ENCODE measurements at regions not wholly inside any gene's neighbourhood (a gene's known extent, or its start where the extent isn't known, plus 50 kb on each side); places are given as distances from the start of the nearest gene placed in this dataset.

DNA sequence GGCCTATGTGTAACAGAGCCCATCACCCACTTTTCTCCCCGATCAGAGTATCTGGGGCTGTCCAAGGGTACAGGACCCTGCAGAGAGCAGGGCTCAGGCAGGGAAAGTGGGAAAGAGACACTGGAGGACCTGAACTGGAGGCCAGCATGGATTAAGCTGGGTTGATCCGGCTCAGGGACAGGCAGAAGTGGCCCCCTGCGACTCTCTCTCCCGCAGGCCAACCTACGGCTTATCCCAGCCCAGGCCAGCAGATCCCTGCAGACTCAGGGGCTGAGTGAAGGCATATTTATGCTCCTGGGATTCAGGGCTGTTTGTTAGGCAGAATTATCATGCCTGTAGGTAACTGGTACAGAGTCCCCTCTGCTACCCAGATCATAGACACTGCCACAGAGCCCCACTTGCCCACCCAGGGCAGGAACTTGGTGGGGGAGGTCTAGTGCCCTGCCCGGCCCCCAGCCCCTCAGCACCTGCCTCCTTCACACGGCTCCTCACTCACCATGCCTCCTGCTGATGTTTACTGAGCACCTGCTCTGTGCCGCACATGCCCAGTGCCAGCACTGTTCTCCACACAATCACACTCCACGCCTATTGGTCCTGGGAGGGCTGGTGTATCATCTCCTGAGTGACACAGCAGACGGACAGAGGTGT, 87.3 kb downstream of the ADRA2C start:
- DNase-seq: no peak

DNA sequence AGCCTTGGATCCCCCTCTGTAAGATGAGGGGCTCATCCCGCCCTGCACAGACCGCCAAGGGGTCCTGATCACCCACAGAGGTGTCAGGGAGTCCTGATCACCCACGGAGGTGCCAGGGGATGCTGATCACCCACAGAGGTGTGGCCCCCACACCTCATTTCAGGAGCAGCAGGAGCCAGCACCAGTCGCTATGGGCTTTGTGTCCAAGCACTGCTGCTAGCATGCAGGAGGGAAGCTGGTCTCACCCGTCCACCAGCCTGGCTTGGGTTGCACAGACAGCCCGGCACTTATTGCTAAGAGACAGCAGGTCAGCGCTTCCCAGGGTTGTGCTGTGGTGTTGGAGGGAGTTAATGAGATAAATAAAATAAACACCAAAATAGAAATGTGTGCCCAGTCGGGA, 88.5 kb downstream of the ADRA2C start:
- DNase-seq: no peak

DNA sequence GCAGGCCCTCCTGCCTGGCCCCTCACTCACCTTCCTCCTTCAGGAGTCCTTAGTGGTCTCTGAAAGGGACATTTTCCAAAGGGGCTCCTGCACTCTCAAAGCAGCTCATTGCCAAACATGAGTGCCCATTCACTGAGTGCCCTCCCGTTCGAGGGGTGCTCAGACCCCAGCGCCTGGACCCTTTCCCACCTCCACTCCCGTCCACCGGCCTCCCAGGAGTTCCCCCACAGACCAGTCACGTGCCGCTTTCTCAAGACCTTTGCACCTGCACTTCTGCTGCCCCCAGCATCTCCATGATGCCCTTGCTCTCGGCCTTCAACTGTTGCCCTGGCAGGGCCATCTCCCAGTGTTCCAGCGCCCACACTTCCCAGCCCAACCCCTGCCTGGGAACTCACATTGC, 89.5 kb downstream of the ADRA2C start:
- DNase-seq: no peak

DNA sequence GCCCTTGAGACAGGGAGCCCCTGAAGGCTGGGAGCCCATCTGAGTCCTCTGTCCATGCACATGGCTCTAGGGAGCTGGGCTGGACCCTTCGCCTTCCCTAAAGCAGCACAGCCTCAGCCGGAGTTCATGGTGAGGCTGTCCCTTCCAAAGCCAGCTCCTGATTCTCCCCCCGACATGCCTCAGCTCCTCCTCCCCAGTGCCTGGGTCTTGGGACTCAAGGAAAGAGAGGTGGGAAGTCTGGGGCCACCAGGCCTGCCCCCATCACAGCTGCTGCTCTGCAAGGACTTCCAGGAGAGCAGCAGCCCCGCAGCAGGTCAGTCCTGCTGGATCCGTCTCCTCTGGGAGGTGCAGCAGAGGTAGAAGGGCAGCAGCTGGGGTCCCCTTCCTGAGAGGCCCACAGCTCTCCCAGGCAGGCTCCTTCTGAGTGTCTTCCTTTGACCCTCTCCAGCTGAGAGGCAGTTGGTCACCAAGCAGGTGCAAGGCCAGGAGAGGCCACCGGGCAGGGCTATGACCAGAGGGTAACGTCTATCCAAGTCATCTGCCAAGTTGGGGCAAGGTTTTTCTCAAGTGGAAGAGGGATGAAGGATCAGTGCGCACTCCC, 90.5 kb downstream of the ADRA2C start:
- DNase-seq: no peak

DNA sequence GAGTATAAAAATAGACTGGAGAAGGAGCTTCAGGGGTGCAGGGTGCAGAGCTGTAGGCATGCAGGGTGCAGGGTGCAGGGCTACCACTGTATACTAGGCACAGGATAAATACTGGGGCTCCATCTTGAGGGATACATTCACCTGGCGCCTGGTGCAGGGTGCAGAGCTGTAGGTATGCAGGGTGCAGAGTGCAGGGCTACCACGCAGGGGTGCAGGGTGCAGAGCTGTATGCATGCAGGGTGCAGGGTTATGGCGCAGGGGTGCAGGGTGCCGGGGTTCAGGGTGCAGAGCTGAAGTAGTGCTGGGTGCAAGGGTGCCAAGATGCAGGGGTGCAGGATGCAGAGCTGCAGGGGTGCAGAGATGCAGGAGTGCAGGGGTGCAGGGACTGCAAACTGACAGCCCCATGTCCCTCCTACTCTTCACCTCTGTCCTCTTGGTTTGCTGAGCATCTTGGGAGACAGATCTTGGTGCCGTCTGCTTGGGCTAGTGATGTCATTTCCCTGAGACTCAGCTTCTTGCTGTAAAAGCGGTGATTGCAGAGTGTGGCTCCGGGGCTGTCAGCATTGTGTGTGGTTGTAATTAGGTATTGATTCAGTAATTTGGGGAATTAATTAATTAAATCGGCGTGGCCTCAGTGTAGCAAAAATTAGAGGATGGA, 91.2 kb downstream of the ADRA2C start:
- no peak for DNase-seq

DNA sequence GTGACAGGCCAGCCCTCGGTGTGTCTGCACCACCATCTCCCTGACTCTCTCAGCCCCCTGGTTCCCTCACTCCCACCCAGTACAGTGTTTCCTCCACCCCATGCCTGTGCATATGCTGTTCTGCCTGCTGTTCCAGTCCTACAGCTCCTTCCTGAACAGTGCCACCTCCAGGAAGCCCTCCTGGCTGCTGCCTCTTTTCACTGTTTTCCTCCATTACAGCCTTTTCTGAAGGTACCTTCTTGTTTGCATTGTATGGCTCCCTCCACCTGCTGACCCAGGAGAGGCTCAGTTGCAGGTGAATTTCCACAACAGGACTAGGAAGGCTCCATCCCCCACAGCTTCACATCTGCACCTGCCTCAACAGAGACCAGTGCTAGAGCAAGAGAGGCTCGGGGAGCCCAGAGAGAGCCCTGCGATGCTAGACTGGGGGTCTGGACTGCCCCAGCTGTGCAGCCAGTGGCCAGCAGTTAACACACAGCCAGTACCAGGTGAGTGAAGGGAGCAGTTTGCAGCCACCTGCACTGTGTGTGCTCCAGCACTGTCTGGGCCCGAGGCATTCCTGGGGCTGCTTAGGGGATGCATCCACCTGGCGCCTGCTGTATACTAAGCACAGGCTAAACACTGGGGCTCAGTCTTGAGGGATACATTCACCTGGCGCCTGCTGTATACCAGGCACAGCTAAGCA, 92.0 kb downstream of the ADRA2C start:
- DNase-seq: no peak

DNA sequence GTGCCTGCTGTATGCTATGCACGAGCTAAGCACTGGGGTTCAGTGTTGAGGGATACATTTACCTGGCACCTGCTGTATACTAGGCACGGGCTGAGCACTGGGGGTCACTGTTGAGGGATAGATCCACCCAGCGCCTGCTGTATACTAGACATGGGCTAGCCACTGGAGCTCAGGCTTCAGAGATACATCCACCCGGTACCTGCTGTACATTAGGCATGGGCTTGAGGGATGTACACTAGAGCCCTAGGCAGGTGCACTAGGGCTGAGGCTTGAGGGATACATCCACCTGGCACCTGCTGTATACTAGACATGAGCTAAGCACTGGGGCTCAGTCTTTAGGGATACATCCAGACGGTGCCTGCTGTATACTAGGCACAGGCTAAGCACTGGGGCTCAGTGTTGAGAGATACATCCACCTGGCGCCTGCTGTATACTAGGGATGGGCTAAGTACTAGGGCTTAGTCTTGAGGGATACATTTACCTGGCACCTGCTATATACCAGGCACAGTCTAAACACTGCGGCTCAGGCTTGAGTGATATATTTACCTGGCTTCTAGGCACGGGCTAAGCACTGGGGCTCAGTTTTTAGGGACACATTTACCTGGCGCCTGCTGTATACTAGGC, 92.7 kb downstream of the ADRA2C start:
- no peak for DNase-seq

DNA sequence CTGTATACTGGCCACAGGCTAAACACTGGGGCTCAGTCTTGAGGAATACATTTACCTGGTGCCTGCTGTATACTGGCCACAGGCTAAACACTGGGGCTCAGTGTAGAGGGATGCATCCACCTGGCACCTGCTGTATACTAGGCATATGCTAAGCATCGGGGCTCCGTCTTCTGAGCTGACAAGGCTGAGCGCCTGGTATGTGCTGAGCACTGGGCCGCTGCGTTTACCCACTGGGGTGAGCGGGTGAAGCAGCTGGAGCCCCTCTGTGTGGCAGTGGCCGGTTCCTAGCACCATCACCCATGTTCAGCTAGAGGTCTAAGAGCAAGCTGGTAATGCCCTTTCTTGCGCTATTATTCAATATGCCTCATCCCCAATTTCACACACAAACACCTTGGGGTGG, 93.4 kb downstream of the ADRA2C start:
- no peak for DNase-seq

DNA sequence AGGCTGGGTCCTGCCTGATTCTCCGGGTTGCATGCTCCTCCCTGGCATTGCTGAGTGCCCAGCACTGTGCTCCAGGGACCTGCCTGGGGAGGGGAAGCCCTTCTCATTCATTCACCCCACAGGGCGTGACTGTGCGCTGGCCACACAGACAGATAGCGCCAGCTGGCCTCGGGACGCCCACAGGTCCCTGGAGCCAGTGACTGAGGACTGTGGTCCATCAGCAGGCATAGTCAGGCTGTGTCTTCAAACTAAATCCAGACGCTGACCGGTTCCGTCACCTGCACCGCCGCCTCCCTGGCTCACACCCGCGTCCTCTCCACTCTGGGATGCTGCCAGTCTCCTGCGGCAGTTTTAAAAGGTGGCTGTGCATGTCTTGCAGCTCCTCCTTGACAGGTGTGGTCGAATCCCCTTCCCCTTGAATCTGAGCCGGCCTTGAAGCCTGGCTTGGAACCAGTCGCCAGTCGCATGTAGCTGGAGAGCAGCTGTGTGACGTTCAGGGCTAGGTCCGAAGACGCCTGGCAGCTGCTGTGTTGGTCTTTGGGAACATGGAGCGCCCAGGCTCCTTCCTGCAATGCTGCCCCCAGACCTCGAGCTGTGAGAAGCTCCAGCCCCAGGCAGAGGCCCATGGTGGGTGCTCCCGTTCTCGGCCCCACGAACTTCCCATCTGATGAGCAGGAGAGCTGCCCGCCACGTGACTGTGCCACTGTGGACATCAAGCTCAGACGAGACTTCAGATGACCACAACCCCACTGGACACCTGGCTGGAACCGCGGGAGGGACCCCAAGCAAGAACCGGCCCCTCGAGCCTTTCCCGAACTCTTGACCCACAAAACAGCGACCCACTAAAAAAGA, 94.1 kb downstream of the ADRA2C start:
- no peak for DNase-seq

DNA sequence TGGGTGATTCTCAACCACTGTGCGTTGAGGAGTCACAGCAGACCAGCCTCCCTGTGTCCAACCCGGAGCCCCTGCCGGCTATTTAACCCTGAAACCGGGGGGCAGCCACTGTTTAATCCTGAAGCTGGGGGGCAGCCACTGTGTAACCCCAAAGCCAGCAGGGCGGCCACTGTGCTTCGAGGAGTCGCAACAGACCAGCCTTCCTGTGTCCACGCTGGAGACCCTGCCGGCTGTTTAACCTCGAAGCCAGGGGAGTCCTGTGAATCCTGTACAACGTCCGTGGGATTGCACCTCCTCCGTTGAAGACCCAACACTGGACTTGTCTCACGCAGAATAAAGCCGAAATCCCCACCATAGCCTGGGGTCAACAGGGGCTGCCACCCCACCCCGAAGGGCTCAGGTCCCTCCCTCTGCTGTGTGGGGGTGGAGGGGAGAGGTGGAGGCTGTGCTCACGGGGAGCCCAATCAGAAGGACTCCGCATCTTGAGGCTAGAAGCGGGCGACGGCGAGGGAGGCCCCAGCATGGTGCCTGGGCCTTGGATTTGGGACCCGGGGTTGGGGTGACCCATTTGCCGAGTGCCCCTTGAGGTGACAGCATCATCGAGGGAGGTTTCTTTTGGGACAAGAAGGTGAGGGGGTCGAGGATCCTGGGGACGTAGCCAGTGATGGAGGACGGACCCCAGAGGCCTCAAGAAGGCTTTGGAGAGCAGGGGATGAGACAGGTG, 94.9 kb downstream of the ADRA2C start:
- no peak for DNase-seq

DNA sequence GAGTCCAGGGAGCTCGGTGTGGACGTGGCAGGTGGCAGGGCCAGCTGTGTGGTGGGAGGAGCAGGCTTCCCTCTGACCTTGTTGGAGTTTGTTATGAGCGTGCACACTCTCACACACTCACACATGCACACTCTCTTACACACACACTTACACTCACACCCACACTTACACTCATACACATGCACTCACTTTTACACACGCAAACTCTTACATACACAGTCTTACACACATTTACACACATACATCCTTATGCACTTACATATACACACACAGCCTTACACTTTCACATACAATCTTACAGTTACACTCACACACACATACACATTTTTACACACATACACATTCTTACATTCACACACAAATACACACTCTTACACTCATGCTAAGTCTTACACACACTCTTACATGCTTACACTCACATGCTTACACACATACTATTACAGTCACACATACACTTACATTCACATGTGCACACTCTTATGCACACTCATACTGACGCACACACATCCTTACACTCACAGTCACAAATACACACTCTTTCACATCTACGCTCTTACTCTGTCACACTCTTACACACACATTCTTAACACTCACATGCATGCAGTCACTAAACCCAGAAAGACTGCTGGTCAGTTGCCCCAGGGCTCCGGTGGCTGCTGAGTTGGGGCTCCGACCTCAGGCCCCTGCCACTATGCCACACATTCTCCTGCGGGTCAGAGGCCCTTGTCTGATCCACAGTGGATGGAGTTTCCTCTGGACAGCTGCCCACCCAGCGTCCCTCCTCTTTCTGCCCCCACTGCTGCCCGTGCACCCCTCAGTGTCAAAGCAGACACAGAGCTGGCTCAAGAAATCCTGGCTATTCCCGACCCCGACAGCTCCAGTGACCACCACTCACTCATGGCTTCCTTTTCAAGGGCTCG, 95.8 kb downstream of the ADRA2C start:
- no peak for DNase-seq

DNA sequence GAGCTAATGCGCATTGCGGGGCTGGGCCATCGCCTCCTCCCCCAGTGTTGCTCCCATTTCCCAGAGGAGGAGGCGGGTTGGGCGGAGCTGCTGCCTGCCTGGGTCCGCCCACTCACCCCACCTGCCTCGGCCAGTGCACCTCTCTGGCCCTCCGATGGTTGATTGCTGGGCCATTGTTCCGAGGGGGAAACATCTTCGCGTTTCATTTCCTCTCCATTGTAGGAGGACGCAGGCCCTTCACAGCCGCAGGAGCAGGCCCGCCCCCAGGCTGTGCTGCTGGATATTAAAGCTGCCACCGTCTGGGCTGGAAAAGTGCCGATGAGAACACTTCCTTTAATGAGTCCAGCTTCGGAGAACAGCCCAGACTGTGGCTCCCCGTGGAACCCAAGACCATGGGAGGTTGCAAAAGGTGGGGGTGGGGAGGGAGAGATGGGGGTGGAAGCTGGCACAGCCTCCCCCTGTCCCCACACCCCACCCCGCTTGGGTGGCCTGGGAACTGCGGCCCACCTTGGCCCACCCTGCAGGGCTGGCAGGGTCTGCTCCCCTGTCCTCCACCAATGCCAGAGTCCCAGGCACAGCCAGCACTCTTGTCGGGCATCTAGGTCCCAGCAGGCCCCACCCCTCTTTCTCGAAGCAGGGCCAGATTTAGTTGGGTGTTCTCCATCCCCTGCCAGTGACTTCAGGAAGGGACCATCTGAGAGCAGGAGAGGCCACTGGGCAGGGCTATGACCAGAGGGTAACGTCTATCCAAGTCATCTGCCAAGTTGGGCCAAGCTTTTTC, 96.6 kb downstream of the ADRA2C start:
- DNase-seq: no peak

DNA sequence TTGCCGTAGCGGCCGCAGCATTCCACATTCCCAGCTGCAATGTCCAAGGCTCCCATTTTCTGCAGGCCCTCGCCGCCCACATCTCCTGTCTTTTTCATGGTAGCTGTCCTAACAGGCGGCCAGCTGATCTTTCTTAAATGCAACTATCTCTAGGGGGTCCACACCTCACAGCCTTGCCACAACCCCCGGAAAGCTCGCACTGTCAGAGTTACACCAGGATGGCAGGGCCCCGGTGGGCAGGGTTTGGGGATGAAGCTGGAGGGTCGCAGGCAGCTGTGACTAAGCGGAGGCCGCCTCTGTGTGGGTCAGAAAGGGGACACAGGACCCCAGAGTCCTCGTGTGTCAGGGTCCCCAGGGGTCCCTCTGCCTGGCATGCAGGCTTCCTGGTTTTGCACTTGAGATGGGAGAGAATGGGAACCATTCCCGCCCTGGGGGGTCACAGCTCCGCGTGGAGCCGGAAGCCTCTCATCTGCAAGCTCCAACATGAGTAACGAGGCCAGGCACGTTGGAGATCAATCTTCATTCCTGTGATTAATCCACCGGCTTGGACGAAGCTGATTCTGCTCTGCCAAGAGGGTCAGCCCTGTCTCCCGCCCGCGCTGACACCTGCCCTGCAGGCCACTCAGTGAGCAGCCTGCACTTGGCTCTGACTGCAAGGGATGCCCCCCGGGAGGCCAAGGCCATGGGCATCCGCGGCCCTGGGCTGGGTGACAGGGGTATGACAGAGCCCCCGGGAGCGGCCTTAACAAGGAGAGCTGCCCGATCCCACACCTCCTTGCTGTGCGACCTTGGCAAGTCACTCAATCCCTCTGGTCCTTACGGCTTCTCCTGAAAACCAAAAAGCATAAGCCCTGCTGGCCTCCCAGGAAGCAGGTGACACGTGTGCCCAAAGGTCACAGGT, 97.9 kb downstream of the ADRA2C start:
- no peak for DNase-seq

DNA sequence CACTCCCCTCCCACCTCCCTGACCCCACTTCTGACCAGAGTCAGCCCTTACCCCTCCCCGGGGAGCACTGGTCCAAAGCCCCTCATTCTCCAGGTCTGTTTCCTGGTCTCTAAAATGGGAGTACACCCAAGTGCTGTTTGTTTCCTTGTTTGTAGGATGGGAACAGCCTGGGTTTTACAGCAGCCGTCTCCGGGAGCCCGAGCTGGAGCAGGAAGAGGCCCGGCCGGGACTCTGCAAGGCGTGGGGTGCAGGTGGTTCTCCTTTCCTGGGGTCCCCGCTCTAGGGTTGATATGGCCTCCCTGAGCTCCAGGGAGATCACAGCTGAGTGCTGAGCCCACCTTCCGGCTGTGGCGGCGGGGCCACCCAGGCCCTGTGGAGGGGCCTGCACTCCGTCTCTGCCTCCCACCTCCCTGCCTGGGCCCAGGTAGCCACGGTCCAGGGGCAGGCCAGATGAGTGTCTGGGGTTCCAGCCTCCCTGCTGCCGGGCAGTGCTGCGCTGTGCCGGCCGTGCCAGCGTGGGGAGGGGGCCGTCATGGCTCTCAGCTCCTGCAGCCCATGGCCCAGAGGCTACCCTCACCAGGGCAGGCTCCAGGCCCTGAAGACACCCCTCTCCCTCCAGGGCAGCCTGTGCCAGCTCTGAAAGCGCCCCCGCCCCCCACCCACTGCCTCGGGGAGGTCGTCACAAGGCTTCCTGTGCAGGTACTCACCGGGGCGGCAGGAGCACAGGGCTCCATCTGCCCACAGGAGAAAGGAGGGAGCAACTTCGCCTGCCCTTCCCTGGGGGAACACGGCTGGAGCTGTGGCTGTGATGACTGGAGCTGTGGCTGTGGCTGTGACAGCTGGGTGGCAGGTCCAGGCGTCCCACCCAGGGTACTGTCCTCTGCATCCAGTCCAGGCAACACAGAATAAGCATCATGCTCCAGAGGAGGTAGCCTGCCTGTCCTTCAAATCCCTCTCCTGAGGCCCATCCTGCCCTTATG, 98.8 kb downstream of the ADRA2C start:
- DNase-seq: no peak

DNA sequence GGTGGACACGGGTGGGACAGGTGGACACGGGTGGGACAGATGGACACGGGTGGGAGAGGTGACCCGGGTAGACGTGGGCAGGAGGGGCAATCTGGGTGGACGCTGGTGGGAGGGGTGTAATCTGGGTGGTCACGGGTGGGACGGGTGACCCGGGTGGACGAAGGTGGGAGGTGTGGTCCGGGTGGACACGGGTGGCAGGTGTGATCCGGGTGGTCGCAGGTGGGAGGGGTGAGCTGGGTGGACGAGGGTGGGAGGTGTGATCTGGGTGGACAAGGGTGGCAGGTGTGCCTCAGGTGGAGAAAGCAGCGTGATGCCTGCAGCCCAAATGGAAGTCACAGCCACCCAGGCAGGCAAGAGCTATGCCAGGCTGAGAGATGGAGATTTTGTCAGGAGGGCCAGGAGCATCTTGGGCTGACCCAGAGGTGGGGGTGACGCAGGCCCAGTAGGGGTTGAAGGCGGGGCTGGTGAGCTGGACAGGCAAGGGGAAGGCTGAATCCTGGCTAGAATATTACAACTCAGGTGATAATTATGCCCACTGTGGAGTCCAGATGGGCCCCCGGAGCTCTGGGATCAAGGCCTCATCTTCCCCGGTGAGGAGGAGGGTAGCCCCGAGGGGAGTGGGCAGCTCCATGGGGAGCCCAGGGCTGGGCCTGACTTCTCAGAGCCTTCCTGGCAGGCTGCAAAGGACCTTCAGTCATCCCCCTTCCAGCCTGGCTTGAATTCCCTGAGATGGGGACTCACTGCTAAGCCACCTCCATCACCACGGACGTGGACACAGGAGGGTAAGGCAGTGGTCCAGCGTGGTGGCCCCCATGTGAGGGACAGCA, 100.0 kb downstream of the ADRA2C start:
- no peak for DNase-seq

DNA sequence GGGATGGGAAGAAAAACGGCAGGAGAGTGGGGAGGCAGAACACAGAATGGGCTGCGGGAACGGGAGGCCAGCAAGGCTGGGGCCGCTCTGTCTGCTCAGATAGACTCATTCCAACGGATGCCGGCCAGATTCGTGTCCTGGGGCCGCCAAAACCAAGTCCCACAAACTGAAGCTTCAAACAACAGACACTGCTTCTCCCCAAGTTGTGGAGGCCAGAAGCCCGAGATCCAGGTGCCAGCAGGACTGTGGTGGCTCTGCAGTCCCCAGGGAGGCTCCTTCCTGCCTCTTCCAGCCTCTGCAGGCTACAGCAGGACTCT, 100.6 kb downstream of the ADRA2C start:
- no peak for DNase-seq
